HPDE6-E6E7 (cell line): ENCODE measurements at regions not wholly inside any gene's neighbourhood (a gene's known extent, or its start where the extent isn't known, plus 50 kb on each side); places are given as distances from the start of the nearest gene placed in this dataset.
"Not testable (repeated sequence)": the region's sequence is repeated elsewhere in the genome, so short reads cannot be mapped to it uniquely, and the experiment has no call there.

Experiments
- DNase-seq: peaks from one replicate; pipeline ENCODE4 v3.0.0; 2011; ENCODE audit warnings: missing footprints; ENCODE audit errors: extremely low spot score

- not testable (repeated sequence) for DNase-seq
These were observed 91.2 kb upstream of the SVIL start for GRCh38 chr10:29725927-29726326.

DNA sequence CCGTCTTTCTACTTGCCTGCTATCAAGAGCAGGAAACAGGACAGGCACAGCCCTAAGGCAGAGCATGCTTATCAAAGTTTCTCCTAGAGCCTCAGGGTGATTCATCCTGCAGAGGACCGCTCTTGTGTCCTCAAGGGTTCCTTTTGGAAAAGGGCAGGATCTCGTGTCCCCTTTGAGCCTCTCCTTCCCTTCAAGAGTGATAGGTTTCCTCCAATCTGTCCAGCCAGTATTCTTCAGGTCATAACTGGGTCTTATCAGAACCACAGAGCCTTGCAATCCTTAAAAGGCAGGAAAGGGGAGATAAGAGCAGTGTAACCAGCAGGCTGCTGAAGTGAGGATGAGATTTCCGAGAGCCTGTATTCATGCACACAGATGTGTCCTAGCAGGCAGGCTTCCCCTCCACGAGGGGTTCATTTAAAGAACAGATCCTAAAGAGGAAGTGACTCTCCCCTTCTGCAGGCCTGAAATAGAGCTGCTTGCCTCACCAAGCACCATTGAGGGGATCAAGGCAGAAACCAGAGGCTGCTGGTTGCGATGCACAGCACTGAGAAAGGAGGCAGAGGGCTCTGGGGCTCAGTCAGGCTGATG, 90.5 kb upstream of the SVIL start:
- no peak for DNase-seq

GRCh38 chr10:29723726-29724125, 89.0 kb upstream of the SVIL start:
- DNase-seq, result no peak

- DNase-seq, result no peak
These were observed 88.0 kb upstream of the SVIL start for GRCh38 chr10:29722777-29723176.

DNA sequence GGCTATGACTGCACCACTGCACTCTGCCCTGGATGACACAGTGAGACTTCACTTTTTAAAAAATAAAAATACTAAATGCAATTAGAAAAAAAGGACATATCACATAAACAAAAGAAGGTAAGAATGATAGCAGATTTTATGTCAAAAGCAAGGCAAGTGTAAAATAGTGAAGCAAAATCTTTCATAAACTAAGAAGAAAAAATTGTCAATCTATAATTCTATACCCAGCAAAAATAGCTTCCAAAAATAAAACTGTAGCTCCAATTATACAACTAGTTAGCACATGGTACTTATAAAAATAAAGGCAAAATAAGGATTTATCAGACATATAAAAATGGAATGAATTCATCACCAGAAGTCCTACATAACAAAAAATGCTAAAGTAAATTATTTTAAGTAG, 85.4 kb upstream of the SVIL start:
- no peak for DNase-seq

- no peak for DNase-seq
These were observed 84.5 kb upstream of the SVIL start for GRCh38 chr10:29719281-29719675.

- DNase-seq, result no peak
These were observed 80.5 kb upstream of the SVIL start for GRCh38 chr10:29715296-29715695.

DNA sequence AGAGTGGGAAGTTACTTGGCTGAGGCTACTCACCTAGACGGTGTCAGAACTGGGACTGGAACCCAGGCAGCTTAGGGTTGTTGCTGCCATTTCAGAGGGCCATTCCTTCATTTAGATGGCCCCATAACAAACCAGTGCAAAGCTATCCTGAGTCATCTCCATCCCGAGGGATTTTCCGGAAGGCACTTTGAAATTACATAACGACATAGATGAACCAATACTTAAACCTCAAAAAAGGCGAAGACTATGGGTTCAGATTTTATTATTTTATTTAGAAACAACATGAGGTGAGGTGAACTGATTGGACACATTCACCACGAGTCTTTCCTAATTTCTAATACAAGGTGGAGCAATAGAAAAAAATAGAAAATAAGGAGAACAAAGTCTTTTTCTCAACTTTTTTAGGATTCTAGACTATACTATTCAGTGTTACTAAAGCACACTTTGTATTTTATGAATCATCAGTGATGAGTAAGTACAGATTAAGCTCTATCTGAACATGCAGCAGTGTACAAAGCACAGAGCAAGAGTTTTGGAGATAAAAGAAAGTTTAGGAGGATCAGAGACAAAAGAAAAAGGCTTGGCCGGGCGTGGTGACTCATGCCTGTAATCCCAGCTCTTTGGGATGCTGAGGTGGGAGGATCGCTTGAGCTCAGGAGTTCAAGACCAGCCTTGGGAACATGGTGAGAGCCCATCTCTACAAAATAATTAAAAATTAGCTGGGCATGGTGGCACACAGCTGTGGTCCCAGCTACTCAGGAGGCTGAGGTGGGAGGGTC, 79.5 kb upstream of the SVIL start:
- peak; percentile 58 for DNase-seq

DNA sequence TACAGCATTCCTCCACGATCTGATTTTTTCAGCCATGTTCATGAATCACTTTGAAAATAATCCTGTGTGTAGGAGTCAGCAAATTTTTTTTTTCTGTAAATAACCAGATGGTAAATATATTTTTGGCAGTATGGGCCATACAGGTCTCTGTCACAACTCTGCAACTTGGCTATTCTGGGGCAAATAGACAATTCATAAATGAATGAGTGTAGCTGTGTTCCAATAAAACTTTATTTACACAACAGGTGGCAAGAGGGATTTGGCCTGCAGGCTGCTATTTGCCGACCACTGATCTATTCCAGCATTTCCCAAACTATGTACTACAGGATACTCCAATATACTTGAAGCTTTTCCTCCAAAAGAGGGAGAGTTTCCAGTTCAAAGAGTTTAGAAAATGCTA, 78.7 kb upstream of the SVIL start:
- DNase-seq, result no peak

GRCh38 chr10:29712108-29712507, 77.3 kb upstream of the SVIL start:
- no peak for DNase-seq

GRCh38 chr10:29710128-29710527, 75.4 kb upstream of the SVIL start:
- DNase-seq, result no peak

DNA sequence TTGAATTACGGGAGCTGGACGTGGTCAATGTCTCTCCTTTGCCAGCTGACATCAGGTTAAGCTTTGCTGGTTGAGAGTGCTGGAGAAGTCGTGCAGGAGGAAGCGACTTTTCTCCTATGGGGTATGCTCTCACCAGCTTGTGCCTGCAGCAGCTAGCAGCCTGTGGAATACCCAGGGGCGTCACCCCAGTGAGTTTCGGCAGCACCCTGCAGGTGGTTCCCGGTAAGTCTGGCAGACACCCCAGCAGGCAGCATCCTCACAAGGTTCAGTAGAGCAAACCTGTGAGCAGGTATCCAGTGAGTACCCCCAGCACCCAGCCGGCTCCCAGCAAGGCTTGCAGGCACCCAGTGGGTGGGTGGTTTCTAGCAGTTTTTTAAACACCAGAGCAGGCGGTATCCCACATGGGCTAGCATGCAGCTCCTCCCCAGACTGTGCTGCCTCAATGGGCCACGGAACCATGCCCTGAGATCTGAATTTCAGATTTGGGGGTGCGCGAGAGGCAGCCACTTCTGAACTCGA, 74.8 kb upstream of the SVIL start:
- DNase-seq, result no peak

DNA sequence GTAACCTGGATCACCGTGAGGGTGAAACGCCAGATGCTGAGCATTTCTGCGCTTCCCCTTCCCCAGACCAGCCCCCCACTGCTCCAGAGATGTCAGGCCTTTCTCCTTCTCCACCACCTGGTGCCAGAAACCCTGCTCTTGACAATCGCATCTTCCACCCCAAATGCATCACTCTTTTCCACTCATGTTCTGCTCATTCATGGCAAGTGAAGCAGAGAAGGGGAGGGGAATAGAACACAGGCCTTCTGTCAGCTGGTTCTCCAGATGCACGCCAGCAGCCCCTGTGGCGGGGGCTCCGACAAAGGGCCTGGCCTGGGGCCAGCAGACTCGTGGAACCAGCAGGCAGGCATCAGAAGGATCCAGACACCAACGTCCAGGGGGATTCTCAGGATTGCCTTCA, 68.5 kb upstream of the SVIL start:
- no peak for DNase-seq

GRCh38 chr10:29702273-29703164, 67.7 kb upstream of the SVIL start:
- DNase-seq, result no peak

GRCh38 chr10:29701306-29701705, 66.5 kb upstream of the SVIL start:
- no peak for DNase-seq

DNA sequence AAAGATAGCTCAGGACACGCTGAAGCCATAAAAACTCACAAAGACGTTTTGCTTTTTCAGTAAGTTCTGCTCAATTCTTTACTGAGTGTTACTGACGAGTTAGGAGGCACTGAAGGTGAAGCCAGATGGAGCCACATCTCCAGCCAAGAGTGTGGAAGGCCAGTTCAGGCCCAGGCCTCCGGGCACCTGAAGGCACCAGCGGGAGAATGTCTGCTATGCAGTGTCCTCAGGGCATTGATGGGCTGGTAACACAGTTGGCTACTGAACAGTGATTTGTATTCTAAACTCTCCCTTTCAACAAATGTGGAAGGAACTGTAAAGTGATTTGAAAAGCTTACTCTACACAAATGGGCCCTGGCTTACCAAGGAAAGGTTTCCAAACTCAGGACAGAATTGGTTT, 64.8 kb upstream of the SVIL start:
- no peak for DNase-seq

DNA sequence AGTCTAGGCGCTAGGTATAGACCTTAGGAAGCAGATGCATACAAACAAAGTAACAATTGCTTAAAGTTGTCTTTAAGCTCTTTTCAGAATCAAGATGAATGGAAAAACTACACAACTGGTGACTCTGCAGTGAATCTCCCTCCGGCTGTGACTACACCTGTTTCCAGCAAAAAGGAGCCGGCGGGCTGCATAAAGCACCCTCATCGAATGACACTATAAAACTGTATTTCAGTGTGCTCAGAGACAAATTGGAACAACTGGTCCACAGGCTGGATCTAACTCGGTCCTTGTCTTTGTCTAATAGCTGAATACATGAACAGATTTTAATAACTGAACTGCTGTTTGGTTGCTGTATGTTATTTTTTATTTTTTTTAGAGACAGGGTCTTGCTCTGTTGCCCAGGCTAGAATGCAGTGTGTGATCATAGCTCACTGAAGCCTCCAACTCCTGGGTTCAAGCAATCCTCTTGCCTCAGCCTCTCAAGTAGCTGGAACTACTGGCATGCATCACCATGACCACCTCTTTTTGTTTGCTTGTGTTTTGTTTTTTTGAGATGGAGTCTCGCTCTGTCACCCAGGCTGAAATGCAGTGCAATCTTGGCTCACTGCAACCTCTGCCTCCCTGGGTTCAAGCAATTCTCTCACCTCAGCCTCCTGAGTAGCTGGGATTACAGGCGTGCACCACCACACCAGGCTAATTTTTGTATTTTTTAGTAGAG, 64.2 kb upstream of the SVIL start:
- no peak for DNase-seq

- DNase-seq, result not testable (repeated sequence)
These were observed 61.8 kb upstream of the SVIL start for GRCh38 chr10:29696581-29696980.

DNA sequence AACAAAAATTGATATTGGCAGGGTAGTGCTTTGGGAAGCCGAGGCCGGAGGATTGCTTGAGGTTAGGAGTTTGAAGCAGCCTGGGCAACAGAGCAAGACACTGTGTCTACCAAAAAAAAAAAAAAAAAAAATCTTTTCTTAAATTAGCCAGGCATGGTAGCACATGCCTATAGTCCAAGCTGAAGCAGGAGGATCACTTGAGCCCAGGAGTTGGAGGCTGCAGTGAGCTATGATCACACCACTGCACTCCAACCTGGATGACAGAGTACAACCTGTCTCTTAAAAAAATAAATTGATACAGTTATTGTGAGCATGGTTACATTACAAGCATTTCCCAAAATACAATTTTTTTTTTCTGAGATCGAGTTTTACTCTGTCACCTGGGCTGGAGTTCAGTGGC, 59.4 kb upstream of the SVIL start:
- no peak for DNase-seq

GRCh38 chr10:29692121-29692539, 57.4 kb upstream of the SVIL start:
- DNase-seq, result no peak

DNA sequence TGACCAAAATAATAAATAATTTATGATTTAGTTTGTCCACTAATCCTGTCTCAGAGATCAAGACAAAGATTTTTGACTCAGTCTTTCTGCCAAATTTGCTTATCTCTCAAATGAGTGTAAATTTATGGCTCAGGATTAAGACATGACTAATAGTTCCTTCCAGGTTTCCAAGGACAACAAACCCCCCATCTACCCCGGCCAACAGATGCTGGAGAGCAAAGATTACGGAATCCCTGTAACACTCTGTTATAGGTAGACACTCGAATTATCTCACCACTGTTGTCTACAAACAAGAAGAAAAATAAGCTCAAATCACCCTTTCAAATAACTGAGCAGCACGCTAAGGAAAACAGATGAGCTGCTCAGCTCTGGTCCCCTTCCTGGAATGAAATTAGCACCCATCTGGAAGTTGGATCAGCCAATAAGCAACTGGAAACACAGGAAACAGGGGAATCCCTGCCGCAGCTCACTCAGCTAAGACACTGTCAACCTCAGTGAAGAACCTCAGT, 56.8 kb upstream of the SVIL start:
- no peak for DNase-seq

DNA sequence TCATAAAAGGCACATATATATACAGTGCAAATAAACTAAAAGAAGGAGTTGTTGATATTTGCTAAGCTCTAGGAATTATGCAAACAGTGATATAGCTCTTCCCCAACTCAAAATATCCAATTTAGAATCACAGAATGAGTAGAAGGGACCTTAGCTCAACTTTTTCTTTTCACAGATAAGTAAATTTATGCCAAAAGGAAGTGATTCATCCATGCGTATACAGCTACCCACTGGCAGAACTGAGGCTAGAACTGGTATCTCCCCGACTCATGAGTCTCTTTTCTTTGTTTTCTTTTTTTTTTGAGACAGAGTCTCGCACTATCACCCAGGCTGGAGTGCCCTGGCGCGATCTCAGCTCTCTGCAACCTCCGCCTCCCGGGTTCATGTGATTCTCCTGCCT, 54.2 kb upstream of the SVIL start:
- no peak for DNase-seq
